HCT116 (cell line): ENCODE measurements at regions not wholly inside any gene's neighbourhood (a gene's known extent, or its start where the extent isn't known, plus 50 kb on each side); places are given as distances from the start of the nearest gene placed in this dataset.

ENCODE experiments used
- ATAC-seq: fragments of 200-7000 bp; cut with Tn5 transposase; 2 replicates; pipeline ENCODE4 v1.9.1; 2020; ENCODE audit warnings: mild to moderate bottlenecking, moderate library complexity
- BruUV-seq: library from RNA; stranded (reverse); fragments of 400-500 nt; replicated peaks from 2 replicates; lab custom pipeline; 2021; lab: Mats Ljungman, UMichigan
- CTCF ChIA-PET: fragments of 300-600 bp; sonication (Branson Sonifier 250); formaldehyde crosslinking; loops from one replicate; lab custom pipeline; 2021; ENCODE audit warnings: antibody characterized with exemption; lab: Charles Lee
- POLR2A ChIA-PET: fragments of 300-600, 350-600 bp; sonication (Branson Sonifier 250); formaldehyde crosslinking; loops from one replicate; lab custom pipeline; 2021; ENCODE audit warnings: antibody characterized with exemption; lab: Charles Lee
- RAD21 ChIA-PET, 2 experiments: fragments of 300-600 bp; sonication (Branson Sonifier 250); formaldehyde crosslinking; loops; one replicate each; lab custom pipeline; 2023; ENCODE audit warnings: low total read pairs in 2 of 2; ENCODE audit not compliant: uncharacterized antibody in 2 of 2, unreplicated experiment in 2 of 2, low non-redundant PET in 1 of 2; lab: Charles Lee
- DNase-seq: peaks from one replicate; pipeline ENCODE4 v3.0.0-alpha.2; 2010; ENCODE audit warnings: low read depth, low spot score
- H2AFZ ChIP-seq: fragments of 200-600 bp; shearing (Covaris generic), sonication (generic); 2 replicates; pipeline ENCODE4 v1.6.1; 2017; ENCODE audit warnings: low read depth, mixed run types, mixed read lengths, antibody characterized with exemption, low read length; ENCODE audit not compliant: poor library complexity, severe bottlenecking
- H3K27ac ChIP-seq: 2 replicates; pipeline ENCODE4 v1.5.1; 2012; ENCODE audit warnings: low read depth, low read length
- H3K27me3 ChIP-seq: fragments of 200-600 bp; sonication (generic); 2 replicates; pipeline ENCODE4 v1.6.1; 2016; ENCODE audit warnings: mixed run types, low read length, mixed read lengths; ENCODE audit not compliant: insufficient read depth
- H3K36me3 ChIP-seq, 2 experiments: fragments of 200-500 bp in 1 of 2; fragments of 200-600 bp in 1 of 2; sonication (Bioruptor generic) in 1 of 2; sonication (generic) in 1 of 2; 2 replicates each; pipeline versions ENCODE4 v1.5.1 to v1.6.1; 2014 to 2016; ENCODE audit warnings: low read length in 2 of 2, inconsistent platforms in 1 of 2, mixed read lengths in 1 of 2, mixed run types in 1 of 2; ENCODE audit not compliant: insufficient read depth in 2 of 2, control insufficient read depth in 1 of 2
- H3K4me1 ChIP-seq, 2 experiments: fragments of 200-600 bp in 1 of 2; sonication (generic) in 1 of 2; 2 replicates each; pipeline versions ENCODE4 v1.5.1 to v1.6.1; 2012 to 2017; ENCODE audit warnings: low read length in 2 of 2, inconsistent platforms in 1 of 2, mild to moderate bottlenecking in 1 of 2, mixed read lengths in 1 of 2, mixed run types in 1 of 2, moderate library complexity in 1 of 2; ENCODE audit not compliant: insufficient read depth in 2 of 2, control insufficient read depth in 1 of 2
- H3K4me2 ChIP-seq: fragments of 200-600 bp; sonication (generic); 2 replicates; pipeline ENCODE4 v1.6.1; 2017; ENCODE audit warnings: mixed run types, low read length, mixed read lengths
- H3K4me3 ChIP-seq, 2 experiments: fragments of 200-600 bp in 1 of 2; sonication (generic) in 1 of 2; replicated peaks in 1 of 2; 2 replicates each; pipeline ENCODE4 v1.5.1; 2011 to 2016; ENCODE audit warnings: low read length in 2 of 2, control low read depth in 1 of 2, low read depth in 1 of 2, mild to moderate bottlenecking in 1 of 2, mixed read lengths in 1 of 2, mixed run types in 1 of 2
- H3K79me2 ChIP-seq: fragments of 200-600 bp; sonication (generic); 2 replicates; pipeline ENCODE4 v1.6.1; 2017; ENCODE audit warnings: mild to moderate bottlenecking, mixed run types, low read length, moderate library complexity, mixed read lengths; ENCODE audit not compliant: insufficient read depth
- H3K9ac ChIP-seq: fragments of 200-600 bp; sonication (generic); 2 replicates; pipeline ENCODE4 v1.6.1; 2016; ENCODE audit warnings: low read length, mixed read lengths
- H3K9me2 ChIP-seq: fragments of 200-600 bp; sonication (generic), shearing (Covaris generic); 2 replicates; pipeline ENCODE4 v1.6.1; 2017; ENCODE audit warnings: mixed run types, mild to moderate bottlenecking, moderate library complexity; ENCODE audit not compliant: insufficient read depth
- H3K9me3 ChIP-seq, 2 experiments: fragments of 200-500 bp in 1 of 2; fragments of 200-600 bp in 1 of 2; sonication (Bioruptor generic) in 1 of 2; sonication (generic) in 1 of 2; 2 replicates each; pipeline ENCODE4 v1.6.1; 2014 to 2017; ENCODE audit warnings: low read length in 2 of 2, mixed read lengths in 2 of 2, inconsistent platforms in 1 of 2, low read depth in 1 of 2, mild to moderate bottlenecking in 1 of 2, mixed run types in 1 of 2, moderate library complexity in 1 of 2; ENCODE audit not compliant: control insufficient read depth in 1 of 2, insufficient read depth in 1 of 2
- H4K20me1 ChIP-seq: fragments of 200-600 bp; sonication (generic), shearing (Covaris generic); 2 replicates; pipeline ENCODE4 v1.6.1; 2017; ENCODE audit warnings: mixed run types, mild to moderate bottlenecking, moderate library complexity; ENCODE audit not compliant: insufficient read depth
- ELF1 ChIP-seq: IDR thresholded peaks from 2 replicates; pipeline ENCODE4 v1.6.1; 2012; ENCODE audit warnings: low read depth, borderline replicate concordance
- FOSL1 ChIP-seq: IDR thresholded peaks from 2 replicates; pipeline ENCODE4 v1.6.1; 2012; ENCODE audit warnings: low read depth
- POLR2AphosphoS5 ChIP-seq: IDR thresholded peaks from 2 replicates; pipeline ENCODE4 v1.6.1; 2011; ENCODE audit warnings: mild to moderate bottlenecking, low read depth, low read length, moderate library complexity
- RAD21 ChIP-seq: IDR thresholded peaks from 2 replicates; pipeline ENCODE4 v1.6.1; 2012; ENCODE audit warnings: low read depth, mild to moderate bottlenecking
- SP1 ChIP-seq: IDR thresholded peaks from 2 replicates; pipeline ENCODE4 v1.6.1; 2012; ENCODE audit warnings: low read depth
- SRF ChIP-seq: IDR thresholded peaks from 2 replicates; pipeline ENCODE4 v1.6.1; 2012; ENCODE audit warnings: low read depth
- ZNF274 ChIP-seq: fragments of 200-500 bp; sonication (Bioruptor generic); IDR thresholded peaks from 2 replicates; pipeline ENCODE4 v1.6.1; 2014; ENCODE audit warnings: mild to moderate bottlenecking, low read depth, low read length, inconsistent platforms
- intact Hi-C: fragments of 100-400 bp; cut with micrococcal nuclease; formaldehyde crosslinking; loops from 2 replicates; pipeline ENCODE4 v1.10.0; 2022

GRCh38 chr21:29486306-29486807 lies 187.6 kb downstream of the BACH1 start:
- RAD21 ChIA-PET: no interaction called here
- no peaks in the 10 kb centered on the region for H3K27me3 ChIP-seq
- H2AFZ ChIP-seq: no peak overlapping the region
- DNase-seq (no peak), ATAC-seq (no peak)
- no peaks in the 10 kb centered on the region for H3K9me2 ChIP-seq
- no peaks in the 10 kb centered on the region for H3K9me3 ChIP-seq
- POLR2A ChIA-PET: no interaction called here
- no peak overlapping the region for H3K9ac ChIP-seq
- no peak overlapping the region for H3K4me3 ChIP-seq
- H3K79me2 ChIP-seq: no peaks in the 10 kb centered on the region
- no peak overlapping the region for H3K4me2 ChIP-seq
- intact Hi-C loops: no loop called here
- BruUV-seq: no TSS peak
- no peak overlapping the region for H3K27ac ChIP-seq
- CTCF ChIA-PET: no interaction called here
- no peak for TF ChIP-seq RAD21
- TF ChIP-seq POLR2AphosphoS5: no peak
- TF ChIP-seq SP1: no peak
- TF ChIP-seq ZNF274: no peak
- no peak for TF ChIP-seq FOSL1
- TF ChIP-seq SRF: no peak
- no peak for TF ChIP-seq ELF1
- H3K4me1 ChIP-seq: no peaks in the 10 kb centered on the region
- H4K20me1 ChIP-seq: no peaks in the 10 kb centered on the region
- no peaks in the 10 kb centered on the region for H3K36me3 ChIP-seq
